Endothelial cell of umbilical vein (primary cell): ENCODE measurements at regions not wholly inside any gene's neighbourhood (a gene's known extent, or its start where the extent isn't known, plus 50 kb on each side); places are given as distances from the start of the nearest gene placed in this dataset.

Source experiments
- BruUV-seq: library from RNA; stranded (reverse); fragments of 400-500 nt; replicated peaks from 2 replicates; lab custom pipeline; 2021; lab: Mats Ljungman, UMichigan
- CTCF ChIA-PET: fragments of 300-600, 350-600 bp; sonication (Branson Sonifier 250); formaldehyde crosslinking; loops from one replicate; lab custom pipeline; 2021; ENCODE audit warnings: antibody characterized with exemption, inconsistent platforms; lab: Charles Lee
- POLR2A ChIA-PET: fragments of 300-600, 350-600 bp; sonication (Branson Sonifier 250); formaldehyde crosslinking; loops from one replicate; lab custom pipeline; 2021; ENCODE audit warnings: antibody characterized with exemption, inconsistent platforms; lab: Charles Lee
- DNase-seq: peaks from one replicate; pipeline ENCODE4 v3.0.0-alpha.2; 2011; ENCODE audit warnings: low read depth, low spot score
- FAIRE-seq: peaks from 2 replicates; lab custom pipeline; 2011; peaks lifted over from hg19 to GRCh38; lab: Jason Lieb, UNC
- H2AFZ ChIP-seq: 2 replicates; pipeline ENCODE4 v1.6.0; 2012; ENCODE audit warnings: low read depth, low read length, control low read depth, inconsistent platforms
- H3K27ac ChIP-seq: 2 replicates; pipeline ENCODE4 v1.5.1; 2011; ENCODE audit warnings: low read depth, mild to moderate bottlenecking, control low read depth, low read length, moderate library complexity; ENCODE audit not compliant: insufficient read depth
- H3K27me3 ChIP-seq, 2 experiments: 2 replicates each; pipeline versions ENCODE4 v1.6.0 to v1.6.1; 2011; ENCODE audit warnings: low read length in 2 of 2, mixed read lengths in 1 of 2; ENCODE audit not compliant: control insufficient read depth in 2 of 2, insufficient read depth in 2 of 2
- H3K36me3 ChIP-seq, 2 experiments: 2 replicates in 1 of 2; 3 replicates in 1 of 2; pipeline ENCODE4 v1.5.1; 2011; ENCODE audit warnings: low read length in 2 of 2, mild to moderate bottlenecking in 1 of 2, moderate library complexity in 1 of 2; ENCODE audit not compliant: control insufficient read depth in 2 of 2, insufficient read depth in 2 of 2; ENCODE audit errors: extremely low read depth in 1 of 2
- H3K4me1 ChIP-seq: 3 replicates; pipeline ENCODE4 v1.5.1; 2011; ENCODE audit warnings: mild to moderate bottlenecking, low read length; ENCODE audit not compliant: control insufficient read depth, insufficient read depth; ENCODE audit errors: extremely low read depth
- H3K4me2 ChIP-seq: 2 replicates; pipeline ENCODE4 v1.6.1; 2011; ENCODE audit warnings: low read length, control low read depth, mixed read lengths; ENCODE audit not compliant: insufficient read depth
- H3K4me3 ChIP-seq, 3 experiments: fragments of 200-600 bp in 1 of 3; sonication (generic), shearing (Covaris generic) in 1 of 3; replicated peaks in 1 of 3; 2 replicates each; pipeline ENCODE4 v1.5.1; 2011 to 2016; ENCODE audit warnings: control low read depth in 3 of 3, low read length in 3 of 3, mild to moderate bottlenecking in 2 of 3, inconsistent platforms in 1 of 3, low read depth in 1 of 3, moderate library complexity in 1 of 3; ENCODE audit not compliant: insufficient read depth in 1 of 3
- H3K79me2 ChIP-seq: 2 replicates; pipeline ENCODE4 v1.6.0; 2012; ENCODE audit warnings: low read length, inconsistent platforms; ENCODE audit not compliant: control insufficient read depth, insufficient read depth
- H3K9ac ChIP-seq: replicated peaks from 2 replicates; pipeline ENCODE3; 2011; ENCODE audit warnings: low read length, control low read depth; ENCODE audit not compliant: insufficient read depth; ENCODE audit errors: extremely low read depth
- H3K9me1 ChIP-seq: replicated peaks from 3 replicates; pipeline ENCODE4 v1.6.0; 2011; ENCODE audit warnings: mild to moderate bottlenecking, low read length; ENCODE audit not compliant: control insufficient read depth, insufficient read depth; ENCODE audit errors: extremely low read depth
- H3K9me3 ChIP-seq: replicated peaks from 2 replicates; pipeline ENCODE4 v1.5.1; 2012; ENCODE audit warnings: low read length, inconsistent platforms; ENCODE audit not compliant: control insufficient read depth, insufficient read depth
- H4K20me1 ChIP-seq: replicated peaks from 2 replicates; pipeline ENCODE3; 2011; ENCODE audit warnings: mild to moderate bottlenecking, low read length; ENCODE audit not compliant: control insufficient read depth, insufficient read depth; ENCODE audit errors: extremely low read depth
- CTCF ChIP-seq, 2 donors: IDR thresholded peaks; 1 replicate in 1 of 2; 2 replicates in 1 of 2; pipeline ENCODE4 v1.5.1; 2011; ENCODE audit warnings: low read length in 2 of 2, mild to moderate bottlenecking in 2 of 2, moderate library complexity in 2 of 2, control low read depth in 1 of 2, inconsistent platforms in 1 of 2, low read depth in 1 of 2; ENCODE audit not compliant: insufficient read depth in 1 of 2; ENCODE audit errors: extremely low read depth in 1 of 2
- EZH2 ChIP-seq: IDR thresholded peaks from 2 replicates; pipeline ENCODE4 v1.6.1; 2012; ENCODE audit warnings: borderline replicate concordance, low read depth, mild to moderate bottlenecking, moderate library complexity, low read length, inconsistent platforms; ENCODE audit not compliant: severe bottlenecking
- GATA2 ChIP-seq: IDR thresholded peaks from 2 replicates; pipeline ENCODE4 v1.7.0; 2011; ENCODE audit warnings: low read depth, mild to moderate bottlenecking, moderate library complexity, mixed read lengths, low read length; ENCODE audit not compliant: insufficient read length, insufficient read depth
- MYC ChIP-seq: IDR thresholded peaks from one replicate; pipeline ENCODE4 v1.6.1; 2011; ENCODE audit warnings: mild to moderate bottlenecking, low read depth, low read length
- POLR2A ChIP-seq: IDR thresholded peaks from 2 replicates; pipeline ENCODE4 v1.6.1; 2012; ENCODE audit warnings: low read depth, mild to moderate bottlenecking, control low read depth, low read length
- POLR2AphosphoS5 ChIP-seq: IDR thresholded peaks from 2 replicates; pipeline ENCODE4 v1.6.1; 2012; ENCODE audit warnings: low read depth, mild to moderate bottlenecking, control low read depth, low read length, moderate library complexity; ENCODE audit not compliant: insufficient read depth
- dilution Hi-C: fragments of 300-500 bp; cut with MboI; formaldehyde crosslinking; loops from one replicate; pipeline ENCODE4 v1.15.0; 2019; ENCODE audit warnings: low sequenced_read_pairs; ENCODE audit not compliant: extremely low pct_ligation_motif_present
- intact Hi-C: fragments of 100-400 bp; cut with micrococcal nuclease; formaldehyde crosslinking; loops from one replicate; pipeline ENCODE4 v1.10.0; 2022

GRCh38 chr19:30704771-30705330, 332.7 kb downstream of the ZNF536 start:
- DNase-seq = no peak
- no peaks in the 10 kb centered on the region for H4K20me1 ChIP-seq
- FAIRE-seq = no peak
- no peaks in the 10 kb centered on the region for H3K27me3 ChIP-seq
- ChIA-PET POLR2A (no interaction called here), CTCF (interaction anchor here (1.3 kb wide), 1 partner anchor 22 kb away, joined by 4 read pairs; no protein-coding TSS in a partner anchor)
- H3K9ac ChIP-seq = no peak overlapping the region
- H3K4me1 ChIP-seq = no peaks in the 10 kb centered on the region
- H3K27ac ChIP-seq = no peak overlapping the region
- H3K9me3 ChIP-seq = no peaks in the 10 kb centered on the region
- intact Hi-C loops = no loop called here
- H3K36me3 ChIP-seq = no peaks in the 10 kb centered on the region
- no peak overlapping the region for H3K4me2 ChIP-seq
- no peak for TF ChIP-seq MYC
- no peak for TF ChIP-seq EZH2
- no peaks in the 10 kb centered on the region for H3K9me1 ChIP-seq
- H3K79me2 ChIP-seq = no peaks in the 10 kb centered on the region
- H3K4me3 ChIP-seq = no peak overlapping the region
- dilution Hi-C loops = no loop called here
- H2AFZ ChIP-seq = no peak overlapping the region
- BruUV-seq = no TSS peak

GRCh38 chr19:30703645-30704044, 331.5 kb downstream of the ZNF536 start:
- no peaks in the 10 kb centered on the region for H3K9me3 ChIP-seq
- H3K9me1 ChIP-seq = no peaks in the 10 kb centered on the region
- CTCF ChIA-PET = no interaction called here
- dilution Hi-C loops = no loop called here
- no peak for TF ChIP-seq POLR2A
- no peak for TF ChIP-seq CTCF (IDR thresholded peaks at IDR 0.05; ENCODE audit: extremely low read depth in 1 of 2, insufficient read depth in 1 of 2, low read depth in 1 of 2, low read length in 2 of 2)
- no peak for TF ChIP-seq GATA2
- no peak for TF ChIP-seq POLR2AphosphoS5
- H3K79me2 ChIP-seq = no peaks in the 10 kb centered on the region
- no TSS peak for BruUV-seq
- intact Hi-C loops = no loop called here
- no peaks in the 10 kb centered on the region for H3K4me1 ChIP-seq
- H2AFZ ChIP-seq = no peak overlapping the region
- no peaks in the 10 kb centered on the region for H4K20me1 ChIP-seq
- no peaks in the 10 kb centered on the region for H3K27me3 ChIP-seq
- DNase-seq (no peak), FAIRE-seq (no peak)
- no peak overlapping the region for H3K4me3 ChIP-seq
- no peaks in the 10 kb centered on the region for H3K36me3 ChIP-seq
- no peak overlapping the region for H3K9ac ChIP-seq
- POLR2A ChIA-PET = no interaction called here
- H3K27ac ChIP-seq = no peak overlapping the region
- no peak overlapping the region for H3K4me2 ChIP-seq
